SK-N-SH (cell line): ENCODE measurements at regions not wholly inside any gene's neighbourhood (a gene's known extent, or its start where the extent isn't known, plus 50 kb on each side); places are given as distances from the start of the nearest gene placed in this dataset.

Source experiments
- CTCF ChIA-PET: fragments of 300-600, 350-600 bp; formaldehyde crosslinking; extraction: SDS; loops from one replicate; lab custom pipeline; 2021; lab: Yijun Ruan, JAX
- POLR2A ChIA-PET: fragments of 350-600 bp; sonication (Branson Sonifier 250); formaldehyde crosslinking; extraction: SDS; loops from one replicate; lab custom pipeline; 2020; ENCODE audit warnings: antibody characterized with exemption, inconsistent platforms; lab: Yijun Ruan, JAX
- DNase-seq: peaks from one replicate; pipeline ENCODE4 v3.0.0; 2012
- H2AFZ ChIP-seq: fragments of 200-600 bp; sonication (generic); 2 replicates; pipeline ENCODE4 v1.8.1; 2016; ENCODE audit warnings: antibody characterized with exemption, mild to moderate bottlenecking, low read depth
- H3F3A ChIP-seq: fragments of 200-600 bp; sonication (generic); replicated peaks from 2 replicates; pipeline ENCODE3; 2016; ENCODE audit warnings: antibody characterized with exemption, mild to moderate bottlenecking; ENCODE audit not compliant: insufficient read depth
- H3K27ac ChIP-seq, 2 experiments: fragments of 200-500 bp in 1 of 2; fragments of 200-600 bp in 1 of 2; sonication (Bioruptor generic) in 1 of 2; sonication (generic), shearing (Covaris generic) in 1 of 2; 2 replicates each; pipeline versions ENCODE4 v1.5.1 to v1.6.1; 2014 to 2016; ENCODE audit warnings: low read depth in 2 of 2, inconsistent platforms in 1 of 2, low read length in 1 of 2, mild to moderate bottlenecking in 1 of 2, mixed read lengths in 1 of 2
- H3K27me3 ChIP-seq: fragments of 200-600 bp; sonication (generic), shearing (Covaris generic); 2 replicates; pipeline ENCODE4 v1.6.1; 2016; ENCODE audit warnings: mixed run types; ENCODE audit not compliant: insufficient read depth
- H3K36me3 ChIP-seq, 2 experiments: fragments of 200-500 bp in 1 of 2; fragments of 200-600 bp in 1 of 2; sonication (Bioruptor generic) in 1 of 2; sonication (generic) in 1 of 2; replicated peaks in 1 of 2; 2 replicates each; pipeline versions ENCODE3 to v1.5.1; 2014 to 2016; ENCODE audit warnings: low read length in 1 of 2, mild to moderate bottlenecking in 1 of 2; ENCODE audit not compliant: insufficient read depth in 2 of 2, control insufficient read depth in 1 of 2
- H3K4me1 ChIP-seq, 2 experiments: fragments of 200-500 bp in 1 of 2; fragments of 200-600 bp in 1 of 2; sonication (Bioruptor generic) in 1 of 2; sonication (generic), shearing (Covaris generic) in 1 of 2; 2 replicates each; pipeline versions ENCODE4 v1.5.1 to v1.6.1; 2014 to 2016; ENCODE audit warnings: low read depth in 1 of 2, low read length in 1 of 2, mixed run types in 1 of 2; ENCODE audit not compliant: insufficient read depth in 2 of 2, control insufficient read depth in 1 of 2
- H3K4me2 ChIP-seq: fragments of 200-600 bp; sonication (generic), shearing (Covaris generic); 2 replicates; pipeline ENCODE4 v1.6.1; 2017; ENCODE audit warnings: mixed run types
- H3K4me3 ChIP-seq, 2 experiments: fragments of 200-500 bp in 1 of 2; fragments of 200-600 bp in 1 of 2; sonication (Bioruptor generic) in 1 of 2; sonication (generic), shearing (Covaris generic) in 1 of 2; 2 replicates each; pipeline versions ENCODE4 v1.5.1 to v1.8.1; 2014 to 2016; ENCODE audit warnings: low read depth in 2 of 2, inconsistent platforms in 1 of 2, low read length in 1 of 2, mild to moderate bottlenecking in 1 of 2, mixed read lengths in 1 of 2, moderate library complexity in 1 of 2
- H3K79me2 ChIP-seq: fragments of 200-600 bp; sonication (generic); 2 replicates; pipeline ENCODE4 v1.8.1; 2017; ENCODE audit warnings: mild to moderate bottlenecking; ENCODE audit not compliant: insufficient read depth
- H3K9ac ChIP-seq: fragments of 200-600 bp; sonication (generic); 2 replicates; pipeline ENCODE4 v1.6.1; 2017; ENCODE audit warnings: mixed run types
- H3K9me2 ChIP-seq: fragments of 200-600 bp; sonication (generic); 2 replicates; pipeline ENCODE4 v1.6.1; 2017; ENCODE audit warnings: mixed run types
- H3K9me3 ChIP-seq: fragments of 200-600 bp; sonication (generic); 2 replicates; pipeline ENCODE4 v1.6.1; 2017; ENCODE audit warnings: mixed run types, mild to moderate bottlenecking, moderate library complexity
- H4K20me1 ChIP-seq: fragments of 200-600 bp; sonication (generic); 2 replicates; pipeline ENCODE4 v1.6.1; 2017; ENCODE audit warnings: mild to moderate bottlenecking, mixed run types; ENCODE audit not compliant: insufficient read depth
- ELF1 ChIP-seq: IDR thresholded peaks from 2 replicates; pipeline ENCODE4 v1.4.0; 2012
- EZH2phosphoT487 ChIP-seq: fragments of 200-600 bp; sonication (generic); IDR thresholded peaks from 2 replicates; pipeline ENCODE4 v1.6.1; 2017; ENCODE audit warnings: low read depth, mixed run types, mild to moderate bottlenecking, antibody characterized with exemption, moderate library complexity, borderline replicate concordance
- IRF3 ChIP-seq: fragments of 150-350 bp; IDR thresholded peaks from 2 replicates; pipeline ENCODE4 v1.6.1; 2016; ENCODE audit warnings: mild to moderate bottlenecking, low read depth, low read length
- MAX ChIP-seq: IDR thresholded peaks from 2 replicates; pipeline ENCODE4 v1.4.0; 2012; ENCODE audit warnings: low read depth
- MXI1 ChIP-seq: IDR thresholded peaks from 2 replicates; pipeline ENCODE4 v1.6.1; 2012; ENCODE audit warnings: mild to moderate bottlenecking, low read depth, low read length, improper control_type of control experiment
- NFIC ChIP-seq: IDR thresholded peaks from 2 replicates; pipeline ENCODE4 v1.4.0; 2012; ENCODE audit warnings: borderline replicate concordance
- NRF1 ChIP-seq: IDR thresholded peaks from 2 replicates; pipeline ENCODE4 v1.6.1; 2012; ENCODE audit warnings: low read depth, mild to moderate bottlenecking, low read length
- POLR2AphosphoS5 ChIP-seq: IDR thresholded peaks from 2 replicates; pipeline ENCODE4 v1.6.1; 2012; ENCODE audit warnings: low read depth, low read length
- RCOR1 ChIP-seq: fragments of 150-350 bp; IDR thresholded peaks from 2 replicates; pipeline ENCODE4 v1.6.1; 2017; ENCODE audit warnings: antibody characterized with exemption, low read length
- RFX5 ChIP-seq: IDR thresholded peaks from 2 replicates; pipeline ENCODE4 v1.6.1; 2012; ENCODE audit warnings: mild to moderate bottlenecking, improper control_type of control experiment, low read length
- SMC3 ChIP-seq: IDR thresholded peaks from 2 replicates; pipeline ENCODE4 v1.6.1; 2012; ENCODE audit warnings: low read depth, low read length, improper control_type of control experiment
- TEAD4 ChIP-seq: IDR thresholded peaks from 2 replicates; pipeline ENCODE4 v1.4.0; 2012; ENCODE audit warnings: mild to moderate bottlenecking, borderline replicate concordance; ENCODE audit not compliant: insufficient read depth
- WGBS: methylation state at CpG from one replicate; pipeline ENCODE4 v1.1.6; 2017; ENCODE audit warnings: low lambda C conversion rate; 5-methylcytosine and 5-hydroxymethylcytosine counted together

- Histone ChIP-seq H3K27me3 (no peaks in the 10 kb centered on the region), H3K9ac (no peak overlapping the region), H3K9me2 (no peaks in the 10 kb centered on the region), H3K27ac (no peak overlapping the region), H3K79me2 (no peaks in the 10 kb centered on the region), H3K9me3 (no peaks in the 10 kb centered on the region), H3K36me3 (no peaks in the 10 kb centered on the region), H4K20me1 (no peaks in the 10 kb centered on the region), H3K4me2 (no peak overlapping the region), H3F3A (no peaks in the 10 kb centered on the region), H2AFZ (no peak overlapping the region), H3K4me1 (peaks cover 0 to 7% of the 10 kb centered on the region in 2 experiments; a peak in 2 of 4 replicates), H3K4me3 (no peak overlapping the region)
- no peak for TF ChIP-seq MAX
- TF ChIP-seq RFX5 = no peak
- no peak for TF ChIP-seq EZH2phosphoT487
- no peak for TF ChIP-seq SMC3
- TF ChIP-seq NRF1 = no peak
- TF ChIP-seq NFIC = no peak
- no peak for TF ChIP-seq POLR2AphosphoS5
- TF ChIP-seq ELF1 = no peak
- TF ChIP-seq MXI1 = no peak
- no peak for TF ChIP-seq RCOR1
- WGBS = 65% methylated on average over 2 of the region's 2 CpGs
- DNase-seq = no peak
- POLR2A ChIA-PET = no interaction called here
- CTCF ChIA-PET = no interaction called here
Measured at GRCh38 chr16:17944345-17944744, 392.2 kb downstream of the NPIPA8 start.

GRCh38 chr16:17942067-17942466 is 394.5 kb downstream of the NPIPA8 start:
- Histone ChIP-seq H3F3A (no peaks in the 10 kb centered on the region), H3K79me2 (no peaks in the 10 kb centered on the region), H3K9me3 (no peaks in the 10 kb centered on the region), H3K9ac (no peak overlapping the region), H3K4me2 (no peak overlapping the region), H2AFZ (no peak overlapping the region), H3K27me3 (no peaks in the 10 kb centered on the region), H4K20me1 (no peaks in the 10 kb centered on the region), H3K4me1 (peaks cover 0 to 4% of the 10 kb centered on the region in 2 experiments; a peak in 2 of 4 replicates), H3K4me3 (no peak overlapping the region), H3K36me3 (no peaks in the 10 kb centered on the region), H3K9me2 (no peaks in the 10 kb centered on the region), H3K27ac (no peak overlapping the region)
- ChIA-PET CTCF (interaction anchor here (1.2 kb wide), 1 partner anchor 201 kb away, joined by 3 read pairs; no protein-coding TSS in a partner anchor), POLR2A (no interaction called here)
- no peak for DNase-seq
- no peak for TF ChIP-seq SMC3
- 66% methylated on average over 7 of the region's 12 CpGs for WGBS

GRCh38 chr16:17940584-17941364 is 395.8 kb downstream of the NPIPA8 start:
- no peak overlapping the region for H3K9ac ChIP-seq
- no peaks in the 10 kb centered on the region for H3K27me3 ChIP-seq
- no peaks in the 10 kb centered on the region for H3K36me3 ChIP-seq
- no peaks in the 10 kb centered on the region for H3K9me2 ChIP-seq
- H3K4me2 ChIP-seq = no peak overlapping the region
- no peak overlapping the region for H3K4me3 ChIP-seq
- POLR2A ChIA-PET = no interaction called here
- no peak for DNase-seq
- WGBS = 49% methylated on average over 8 of the region's 8 CpGs
- no peaks in the 10 kb centered on the region for H4K20me1 ChIP-seq
- H3K9me3 ChIP-seq = no peaks in the 10 kb centered on the region
- no peak overlapping the region for H2AFZ ChIP-seq
- CTCF ChIA-PET = interaction anchor here (1.5 kb wide), 1 partner anchor 11 kb away, joined by 3 read pairs; no protein-coding TSS in a partner anchor
- no peaks in the 10 kb centered on the region for H3K4me1 ChIP-seq
- no peaks in the 10 kb centered on the region for H3K79me2 ChIP-seq
- no peak overlapping the region for H3K27ac ChIP-seq
- TF ChIP-seq NRF1 = no peak
- TF ChIP-seq ELF1 = no peak
- no peak for TF ChIP-seq TEAD4
- no peak for TF ChIP-seq IRF3
- no peak for TF ChIP-seq MXI1
- H3F3A ChIP-seq = no peaks in the 10 kb centered on the region
